ENCODE measurements at regions not wholly inside any gene's neighbourhood (a gene's known extent, or its start where the extent isn't known, plus 50 kb on each side); places are given as distances from the start of the nearest gene placed in this dataset.

GRCh38 chr12:125861299-125862281 is 796.4 kb downstream of the AACS start:
- TF ChIP-seq CTCF (IDR thresholded peaks at IDR 0.05 in 8 of 11, conservative IDR thresholded peaks at IDR 0.05 in 3 of 11) (no peak), POLR2A (IDR thresholded peaks at IDR 0.05) (no peak), POLR2AphosphoS5 (IDR thresholded peaks at IDR 0.05) (peak in 1 of 3 donors; percentile 52)
